Endothelial cell (in vitro differentiated cells): ENCODE measurements at regions not wholly inside any gene's neighbourhood (a gene's known extent, or its start where the extent isn't known, plus 50 kb on each side); places are given as distances from the start of the nearest gene placed in this dataset.
"Not testable (repeated sequence)": the region's sequence is repeated elsewhere in the genome, so short reads cannot be mapped to it uniquely, and the experiment has no call there.

ENCODE experiments used
- DNase-seq: peaks from one replicate; pipeline ENCODE4 v3.0.0; 2021; ENCODE audit warnings: low spot score
- H3K27ac Mint-ChIP-seq: one replicate; pipeline ENCODE4 v1.8.0; 2021; ENCODE audit warnings: mixed read lengths, inconsistent platforms; ENCODE audit not compliant: unreplicated experiment
- H3K27me3 Mint-ChIP-seq: one replicate; pipeline ENCODE4 v1.8.0; 2021; ENCODE audit warnings: mild to moderate bottlenecking, moderate library complexity, mixed read lengths, inconsistent platforms; ENCODE audit not compliant: unreplicated experiment
- H3K36me3 Mint-ChIP-seq: one replicate; pipeline ENCODE4 v1.8.0; 2021; ENCODE audit warnings: mild to moderate bottlenecking, low read depth, mixed read lengths, inconsistent platforms; ENCODE audit not compliant: unreplicated experiment
- H3K4me1 Mint-ChIP-seq: one replicate; pipeline ENCODE4 v1.8.0; 2021; ENCODE audit warnings: mild to moderate bottlenecking, mixed read lengths, inconsistent platforms; ENCODE audit not compliant: unreplicated experiment
- H3K4me3 Mint-ChIP-seq: one replicate; pipeline ENCODE4 v1.8.0; 2021; ENCODE audit warnings: mild to moderate bottlenecking, mixed read lengths, inconsistent platforms; ENCODE audit not compliant: unreplicated experiment
- H3K9me3 Mint-ChIP-seq: one replicate; pipeline ENCODE4 v1.8.0; 2021; ENCODE audit warnings: mixed read lengths, inconsistent platforms; ENCODE audit not compliant: unreplicated experiment
- CTCF ChIP-seq: fragments of 200-600 bp; sonication (generic); IDR thresholded peaks from one replicate; pipeline ENCODE4 v1.5.0; 2021; ENCODE audit warnings: antibody characterized with exemption; ENCODE audit not compliant: unreplicated experiment

- Mint-ChIP-seq H3K27me3 (peaks cover 1% of the 10 kb centered on the region), H3K4me3 (no peak overlapping the region), H3K9me3 (no peaks in the 10 kb centered on the region), H3K27ac (no peak overlapping the region), H3K36me3 (peaks cover 6% of the 10 kb centered on the region), H3K4me1 (no peaks in the 10 kb centered on the region)
- no peak for TF ChIP-seq CTCF
- DNase-seq = no peak
Observed at GRCh38 chr12:47370421-47370820, 290.7 kb upstream of the AMIGO2 start.

- H3K9me3 Mint-ChIP-seq = no peaks in the 10 kb centered on the region
- no peak for TF ChIP-seq CTCF
Observed at GRCh38 chr12:47369085-47369484, 289.3 kb upstream of the AMIGO2 start.

GRCh38 chr12:47367912-47368537, 288.3 kb upstream of the AMIGO2 start:
- Mint-ChIP-seq H3K27me3 (peaks cover 1% of the 10 kb centered on the region), H3K4me3 (no peak overlapping the region), H3K27ac (no peak overlapping the region), H3K9me3 (no peaks in the 10 kb centered on the region), H3K4me1 (no peaks in the 10 kb centered on the region), H3K36me3 (no peaks in the 10 kb centered on the region)
- no peak for TF ChIP-seq CTCF
- no peak for DNase-seq

More at GRCh38 chr12:47369085-47369484, 289.3 kb upstream of the AMIGO2 start:
- Mint-ChIP-seq H3K27me3 (peaks cover 1% of the 10 kb centered on the region), H3K27ac (no peak overlapping the region), H3K36me3 (peaks cover 5% of the 10 kb centered on the region), H3K4me1 (no peaks in the 10 kb centered on the region), H3K4me3 (no peak overlapping the region)
- DNase-seq = no peak

- TF ChIP-seq CTCF = no peak
- DNase-seq = no peak
- Mint-ChIP-seq H3K4me1 (peaks cover 12% of the 10 kb centered on the region), H3K36me3 (no peaks in the 10 kb centered on the region), H3K27me3 (peaks cover 2% of the 10 kb centered on the region), H3K4me3 (no peak overlapping the region), H3K27ac (no peak overlapping the region), H3K9me3 (no peaks in the 10 kb centered on the region)
Observed at GRCh38 chr12:47366579-47366978, 286.8 kb upstream of the AMIGO2 start.

GRCh38 chr12:47366157-47366556, 286.4 kb upstream of the AMIGO2 start:
- H3K27me3 Mint-ChIP-seq = peaks cover 2% of the 10 kb centered on the region
- no peaks in the 10 kb centered on the region for H3K9me3 Mint-ChIP-seq
- H3K4me3 Mint-ChIP-seq = no peak overlapping the region
- H3K27ac Mint-ChIP-seq = no peak overlapping the region
- no peaks in the 10 kb centered on the region for H3K36me3 Mint-ChIP-seq
- TF ChIP-seq CTCF = no peak
- H3K4me1 Mint-ChIP-seq = peaks cover 16% of the 10 kb centered on the region
- no peak for DNase-seq

GRCh38 chr12:47365443-47366076, 285.8 kb upstream of the AMIGO2 start:
- not testable (repeated sequence) for H3K27ac Mint-ChIP-seq, H3K27me3 Mint-ChIP-seq

More at GRCh38 chr12:47365443-47366076, 285.8 kb upstream of the AMIGO2 start:
- not testable (repeated sequence) for H3K4me3 Mint-ChIP-seq, H3K36me3 Mint-ChIP-seq, DNase-seq, H3K9me3 Mint-ChIP-seq
- H3K4me1 Mint-ChIP-seq = peaks cover 22% of the 10 kb centered on the region
